Tibial nerve (tissue), 4 donors: ENCODE measurements at regions not wholly inside any gene's neighbourhood (a gene's known extent, or its start where the extent isn't known, plus 50 kb on each side); places are given as distances from the start of the nearest gene placed in this dataset.

Source experiments
- DNase-seq, 2 donors: peaks; one replicate each; pipeline ENCODE4 v3.0.0-alpha.2; 2019; ENCODE audit warnings: low spot score in 2 of 2
- H3K27ac ChIP-seq, 4 donors: fragments of 200-600 bp; sonication (generic) in 3 of 4; one replicate each; pipeline ENCODE4 v1.5.1; 2017 to 2019; ENCODE audit warnings: mild to moderate bottlenecking in 1 of 4
- H3K27me3 ChIP-seq, 2 donors: fragments of 200-600 bp; sonication (generic) in 1 of 2; one replicate each; pipeline versions ENCODE4 v1.5.1 to v1.6.0; 2017 to 2019
- H3K36me3 ChIP-seq, 3 donors: fragments of 200-600 bp; sonication (generic); one replicate each; pipeline ENCODE4 v1.5.1; 2018 to 2019
- H3K4me1 ChIP-seq, 4 donors: fragments of 200-600 bp; sonication (generic) in 3 of 4; one replicate each; pipeline ENCODE4 v1.5.1; 2017 to 2019
- H3K4me3 ChIP-seq, 4 donors: fragments of 200-600 bp; sonication (generic) in 3 of 4; one replicate each; pipeline ENCODE4 v1.5.1; 2017 to 2019; ENCODE audit warnings: mild to moderate bottlenecking in 1 of 4, moderate library complexity in 1 of 4
- H3K9me3 ChIP-seq, 4 donors: fragments of 200-600 bp; sonication (generic) in 3 of 4; one replicate each; pipeline ENCODE4 v1.5.1; 2017 to 2019
- EP300 ChIP-seq, 2 donors: sonication (generic); formaldehyde crosslinking; IDR thresholded peaks; one replicate each; pipeline ENCODE4 v1.6.1; 2017; ENCODE audit warnings: antibody characterized with exemption in 2 of 2, mild to moderate bottlenecking in 1 of 2
- POLR2A ChIP-seq, 2 donors: fragments of 450-650 bp; IDR thresholded peaks; one replicate each; pipeline ENCODE4 v1.6.1; 2017; ENCODE audit warnings: antibody characterized with exemption in 2 of 2, mild to moderate bottlenecking in 2 of 2, moderate library complexity in 2 of 2
- WGBS, 2 donors: methylation state at CpG; one replicate each; pipeline ENCODE4 v1.1.5; 2018; 5-methylcytosine and 5-hydroxymethylcytosine counted together
- TF ChIP-seq, protein P1 (sequence below), 5 experiments: fragments of 200-600 bp in 3 of 5; fragments of 450-650 bp in 2 of 5; sonication (generic) in 3 of 5; IDR thresholded peaks; one replicate each; pipeline ENCODE4 v1.5.1; 2016 to 2019; ENCODE audit warnings: antibody characterized with exemption in 5 of 5, mild to moderate bottlenecking in 3 of 5, moderate library complexity in 2 of 5

DNA sequence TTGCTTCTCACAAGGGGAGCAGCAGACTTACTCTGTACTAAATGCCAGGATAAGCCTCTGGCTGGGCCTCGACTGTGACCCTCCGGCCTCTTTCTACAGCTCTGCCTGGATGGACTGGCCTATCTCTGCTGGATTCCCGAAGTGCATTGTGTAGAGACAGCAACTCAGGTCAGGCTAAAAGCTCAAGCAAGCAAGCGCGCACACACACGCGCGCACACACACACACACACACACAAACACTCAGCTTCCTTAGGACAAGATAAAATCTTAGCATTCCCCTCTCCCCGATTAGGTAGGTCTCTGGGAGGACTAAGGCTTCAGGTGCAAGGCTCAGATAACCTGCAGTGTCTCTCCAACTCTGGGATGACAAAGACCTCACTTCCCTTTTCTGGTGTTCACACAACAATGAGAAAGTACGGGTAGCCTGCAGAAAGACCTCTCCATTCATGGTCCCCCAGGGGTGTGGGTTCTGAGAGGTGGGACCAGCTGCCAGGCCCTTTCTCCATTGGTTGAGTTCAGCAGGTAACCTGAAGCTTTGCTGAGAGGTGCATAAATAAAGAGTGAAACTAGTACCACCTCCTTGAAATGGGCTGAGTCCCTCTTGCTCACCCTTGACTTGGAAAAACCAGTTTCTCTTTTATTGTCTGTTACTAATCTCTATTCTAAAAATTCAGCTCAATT lies 155.1 kb upstream of the CAMK1G start:
- H3K36me3 ChIP-seq = no peaks in the 10 kb centered on the region
- no peaks in the 10 kb centered on the region for H3K4me1 ChIP-seq
- WGBS, 2 donors = 61 to 65% methylated on average over 10 of the region's 10 CpGs
- no peaks in the 10 kb centered on the region for H3K27me3 ChIP-seq
- H3K27ac ChIP-seq = no peak overlapping the region
- no peak overlapping the region for H3K4me3 ChIP-seq
- no peaks in the 10 kb centered on the region for H3K9me3 ChIP-seq
- no peak for DNase-seq
- TF ChIP-seq POLR2A (IDR thresholded peaks at IDR 0.05) (no peak), EP300 (IDR thresholded peaks at IDR 0.05) (no peak)
- TF ChIP-seq, protein P1, sequence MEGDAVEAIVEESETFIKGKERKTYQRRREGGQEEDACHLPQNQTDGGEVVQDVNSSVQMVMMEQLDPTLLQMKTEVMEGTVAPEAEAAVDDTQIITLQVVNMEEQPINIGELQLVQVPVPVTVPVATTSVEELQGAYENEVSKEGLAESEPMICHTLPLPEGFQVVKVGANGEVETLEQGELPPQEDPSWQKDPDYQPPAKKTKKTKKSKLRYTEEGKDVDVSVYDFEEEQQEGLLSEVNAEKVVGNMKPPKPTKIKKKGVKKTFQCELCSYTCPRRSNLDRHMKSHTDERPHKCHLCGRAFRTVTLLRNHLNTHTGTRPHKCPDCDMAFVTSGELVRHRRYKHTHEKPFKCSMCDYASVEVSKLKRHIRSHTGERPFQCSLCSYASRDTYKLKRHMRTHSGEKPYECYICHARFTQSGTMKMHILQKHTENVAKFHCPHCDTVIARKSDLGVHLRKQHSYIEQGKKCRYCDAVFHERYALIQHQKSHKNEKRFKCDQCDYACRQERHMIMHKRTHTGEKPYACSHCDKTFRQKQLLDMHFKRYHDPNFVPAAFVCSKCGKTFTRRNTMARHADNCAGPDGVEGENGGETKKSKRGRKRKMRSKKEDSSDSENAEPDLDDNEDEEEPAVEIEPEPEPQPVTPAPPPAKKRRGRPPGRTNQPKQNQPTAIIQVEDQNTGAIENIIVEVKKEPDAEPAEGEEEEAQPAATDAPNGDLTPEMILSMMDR (IDR thresholded peaks at IDR 0.05) = no peak

DNA sequence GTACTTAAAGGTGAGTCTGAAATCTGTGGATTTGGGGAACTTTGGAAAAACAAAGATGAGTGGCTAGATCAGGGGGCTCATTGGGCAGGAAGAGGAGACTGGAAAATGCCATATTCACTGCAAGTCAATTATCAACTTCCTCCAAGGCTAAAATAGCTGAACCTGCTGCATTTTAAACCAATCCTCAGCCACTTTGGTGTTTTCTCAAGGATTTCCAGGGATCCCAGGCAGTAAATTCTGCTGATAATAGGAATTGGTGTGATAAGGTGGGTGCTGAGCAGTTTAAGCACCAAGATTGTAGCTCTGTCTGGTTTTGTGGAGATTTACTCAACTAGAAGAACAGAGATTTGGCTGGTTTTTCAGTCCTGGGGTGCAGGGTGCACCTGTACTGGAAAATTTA lies 153.9 kb upstream of the CAMK1G start:
- Histone ChIP-seq H3K36me3 (no peaks in the 10 kb centered on the region), H3K27ac (no peak overlapping the region), H3K27me3 (no peaks in the 10 kb centered on the region), H3K4me1 (peaks cover 0 to 6% (median 0%) of the 10 kb centered on the region in 4 donors), H3K9me3 (no peaks in the 10 kb centered on the region), H3K4me3 (no peak overlapping the region)
- TF ChIP-seq EP300 (IDR thresholded peaks at IDR 0.05) (no peak), POLR2A (IDR thresholded peaks at IDR 0.05) (no peak)
- TF ChIP-seq, protein P1 (IDR thresholded peaks at IDR 0.05) = no peak
- no peak for DNase-seq

DNA sequence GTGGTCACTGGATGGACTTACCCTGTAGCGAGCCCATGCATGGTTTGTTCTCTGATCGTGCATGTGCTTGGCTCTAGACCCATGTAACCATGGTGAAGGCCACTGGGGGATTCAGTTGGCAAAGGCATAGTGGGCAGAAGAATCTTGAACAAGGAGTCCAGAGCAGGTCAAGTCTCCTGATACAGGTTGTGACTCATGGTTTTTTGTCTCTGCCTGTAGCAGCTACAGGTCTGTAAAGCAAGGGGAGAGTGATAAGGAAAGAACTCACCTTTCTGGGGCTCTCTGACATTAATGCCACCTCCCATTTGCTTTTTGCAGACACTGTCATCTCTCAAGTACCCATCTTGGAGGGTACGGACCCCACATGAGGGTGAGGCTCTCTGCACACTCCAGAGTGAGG lies 153.4 kb upstream of the CAMK1G start:
- WGBS, 2 donors = 78 to 88% methylated on average over 3 of the region's 3 CpGs
- no peaks in the 10 kb centered on the region for H3K27me3 ChIP-seq
- TF ChIP-seq EP300 (IDR thresholded peaks at IDR 0.05) (no peak), POLR2A (IDR thresholded peaks at IDR 0.05) (no peak)
- TF ChIP-seq, protein P1 (IDR thresholded peaks at IDR 0.05) = no peak
- no peak for DNase-seq
- no peak overlapping the region for H3K27ac ChIP-seq
- no peaks in the 10 kb centered on the region for H3K9me3 ChIP-seq
- no peaks in the 10 kb centered on the region for H3K36me3 ChIP-seq
- H3K4me1 ChIP-seq = peaks cover 0 to 6% (median 0%) of the 10 kb centered on the region in 4 donors
- H3K4me3 ChIP-seq = no peak overlapping the region

DNA sequence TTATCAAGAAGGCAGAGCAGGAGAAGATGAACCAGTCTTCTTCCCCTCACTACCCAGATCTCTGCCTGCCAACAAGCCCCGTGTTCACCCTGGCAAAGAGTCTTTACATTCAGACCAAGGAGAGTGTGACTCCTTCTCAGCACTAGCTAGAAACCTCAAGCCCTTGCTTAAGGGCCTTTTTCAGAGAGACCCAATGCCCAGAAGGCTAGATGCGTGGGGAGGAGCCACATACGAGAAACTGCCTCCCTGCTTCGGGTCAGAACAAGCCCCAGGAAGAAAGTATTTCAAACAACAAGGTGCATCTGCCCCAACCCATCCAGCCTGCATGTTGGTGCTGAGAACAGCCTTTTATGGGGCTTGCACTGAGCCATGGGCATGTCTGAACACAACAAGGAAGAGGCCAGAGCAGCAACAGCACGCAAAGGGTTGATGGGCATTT lies 152.7 kb upstream of the CAMK1G start:
- H3K4me3 ChIP-seq = no peak overlapping the region
- H3K4me1 ChIP-seq = peaks cover 0 to 6% (median 0%) of the 10 kb centered on the region in 4 donors
- 86 to 91% methylated on average over 5 of the region's 5 CpGs for WGBS, 2 donors
- H3K36me3 ChIP-seq = no peaks in the 10 kb centered on the region
- no peak overlapping the region for H3K27ac ChIP-seq
- DNase-seq = no peak
- H3K27me3 ChIP-seq = no peaks in the 10 kb centered on the region
- H3K9me3 ChIP-seq = no peaks in the 10 kb centered on the region
- TF ChIP-seq, protein P1 (IDR thresholded peaks at IDR 0.05) = no peak
- TF ChIP-seq POLR2A (IDR thresholded peaks at IDR 0.05) (no peak), EP300 (IDR thresholded peaks at IDR 0.05) (no peak)

DNA sequence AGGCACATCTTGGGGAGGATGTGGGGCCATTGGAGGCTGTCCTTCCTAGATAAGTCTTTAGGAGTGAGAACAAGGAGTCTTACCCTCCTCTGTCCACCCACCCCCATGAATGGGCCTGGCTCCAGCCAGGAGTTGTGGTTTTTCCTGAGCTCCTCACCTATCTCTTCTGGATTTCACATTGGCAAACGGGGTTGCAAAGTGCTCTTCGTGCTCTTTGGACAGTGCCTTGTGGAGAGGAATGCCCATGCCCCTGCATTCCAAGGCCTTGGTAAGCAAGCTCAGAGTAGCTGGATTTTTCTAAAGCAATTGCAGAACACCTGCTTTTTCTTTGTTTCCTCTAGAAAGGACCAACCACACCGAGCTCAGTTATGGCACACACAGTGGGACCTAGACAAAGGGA lies 152.1 kb upstream of the CAMK1G start:
- TF ChIP-seq POLR2A (IDR thresholded peaks at IDR 0.05) (no peak), EP300 (IDR thresholded peaks at IDR 0.05) (no peak)
- TF ChIP-seq, protein P1 (IDR thresholded peaks at IDR 0.05) = no peak
- Histone ChIP-seq H3K36me3 (no peaks in the 10 kb centered on the region), H3K4me3 (no peak overlapping the region), H3K27ac (no peak overlapping the region), H3K9me3 (no peaks in the 10 kb centered on the region), H3K4me1 (peaks cover 0 to 6% (median 0%) of the 10 kb centered on the region in 4 donors), H3K27me3 (no peaks in the 10 kb centered on the region)
- no peak for DNase-seq
- 92 to 98% methylated on average over 3 of the region's 3 CpGs for WGBS, 2 donors
